HEK293T (cell line): ENCODE measurements at regions not wholly inside any gene's neighbourhood (a gene's known extent, or its start where the extent isn't known, plus 50 kb on each side); places are given as distances from the start of the nearest gene placed in this dataset.

Experiments
- BHLHE40 ChIP-seq: fragments of 450-650 bp; IDR thresholded peaks from 2 replicates; pipeline ENCODE4 v1.6.1; 2016; ENCODE audit warnings: mild to moderate bottlenecking, moderate library complexity, borderline replicate concordance
- CTBP1 ChIP-seq: fragments of 450-650 bp; IDR thresholded peaks from 2 replicates; pipeline ENCODE4 v1.6.1; 2016; ENCODE audit warnings: borderline replicate concordance
- ELF4 ChIP-seq: fragments of 450-650 bp; IDR thresholded peaks from 2 replicates; pipeline ENCODE4 v1.6.1; 2017; ENCODE audit warnings: antibody characterized with exemption
- FOXK2 ChIP-seq: fragments of 450-650 bp; IDR thresholded peaks from 2 replicates; pipeline ENCODE4 v1.6.1; 2016; ENCODE audit warnings: mild to moderate bottlenecking
- L3MBTL2 ChIP-seq: fragments of 450-650 bp; conservative IDR thresholded peaks from 2 replicates; pipeline ENCODE4 v1.6.1; 2016; ENCODE audit warnings: mild to moderate bottlenecking
- PKNOX1 ChIP-seq: fragments of 450-650 bp; IDR thresholded peaks from 2 replicates; pipeline ENCODE4 v1.6.1; 2016
- SP1 ChIP-seq: fragments of 450-650 bp; IDR thresholded peaks from 2 replicates; pipeline ENCODE4 v1.6.1; 2017
- SUZ12 ChIP-seq: fragments of 450-650 bp; IDR thresholded peaks from 2 replicates; pipeline ENCODE4 v1.6.1; 2016; ENCODE audit warnings: mild to moderate bottlenecking
- TARDBP ChIP-seq: fragments of 450-650 bp; IDR thresholded peaks from 2 replicates; pipeline ENCODE4 v1.6.1; 2016

- TF ChIP-seq SP1 (no peak), SUZ12 (no peak), TARDBP (no peak), ELF4 (no peak), BHLHE40 (no peak), CTBP1 (no peak), L3MBTL2 (no peak), PKNOX1 (no peak), FOXK2 (no peak)
Observed at GRCh38 chr2:16852651-16853050, 187.0 kb upstream of the CYRIA start.
